ENCODE measurements at regions not wholly inside any gene's neighbourhood (a gene's known extent, or its start where the extent isn't known, plus 50 kb on each side); places are given as distances from the start of the nearest gene placed in this dataset.

DNA sequence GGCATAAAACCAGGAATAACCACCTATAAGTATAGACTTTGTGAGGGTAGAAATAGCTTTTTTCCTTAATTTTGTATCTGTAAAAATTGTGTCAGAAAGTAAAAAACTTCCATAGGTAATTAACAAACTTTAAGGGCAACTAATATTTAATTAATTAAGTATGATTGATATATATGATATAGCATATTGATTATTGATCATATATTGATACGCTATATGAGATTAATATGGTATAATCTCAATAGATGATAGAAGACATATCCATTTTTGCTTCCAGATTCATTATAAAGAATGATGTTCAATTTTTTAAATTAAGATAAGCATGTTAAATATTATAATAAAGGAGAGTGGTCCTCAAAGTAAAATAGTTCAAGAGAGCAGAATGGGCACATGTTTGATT is 99.3 kb upstream of the VAV3 start:
- TF ChIP-seq POLR2AphosphoS5 (IDR thresholded peaks at IDR 0.05): no peak
- TF ChIP-seq, protein P1, sequence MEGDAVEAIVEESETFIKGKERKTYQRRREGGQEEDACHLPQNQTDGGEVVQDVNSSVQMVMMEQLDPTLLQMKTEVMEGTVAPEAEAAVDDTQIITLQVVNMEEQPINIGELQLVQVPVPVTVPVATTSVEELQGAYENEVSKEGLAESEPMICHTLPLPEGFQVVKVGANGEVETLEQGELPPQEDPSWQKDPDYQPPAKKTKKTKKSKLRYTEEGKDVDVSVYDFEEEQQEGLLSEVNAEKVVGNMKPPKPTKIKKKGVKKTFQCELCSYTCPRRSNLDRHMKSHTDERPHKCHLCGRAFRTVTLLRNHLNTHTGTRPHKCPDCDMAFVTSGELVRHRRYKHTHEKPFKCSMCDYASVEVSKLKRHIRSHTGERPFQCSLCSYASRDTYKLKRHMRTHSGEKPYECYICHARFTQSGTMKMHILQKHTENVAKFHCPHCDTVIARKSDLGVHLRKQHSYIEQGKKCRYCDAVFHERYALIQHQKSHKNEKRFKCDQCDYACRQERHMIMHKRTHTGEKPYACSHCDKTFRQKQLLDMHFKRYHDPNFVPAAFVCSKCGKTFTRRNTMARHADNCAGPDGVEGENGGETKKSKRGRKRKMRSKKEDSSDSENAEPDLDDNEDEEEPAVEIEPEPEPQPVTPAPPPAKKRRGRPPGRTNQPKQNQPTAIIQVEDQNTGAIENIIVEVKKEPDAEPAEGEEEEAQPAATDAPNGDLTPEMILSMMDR (IDR thresholded peaks at IDR 0.05): no peak
